WTC11 (cell line): ENCODE measurements at regions not wholly inside any gene's neighbourhood (a gene's known extent, or its start where the extent isn't known, plus 50 kb on each side); places are given as distances from the start of the nearest gene placed in this dataset.

Experiments
- ATF6 ChIP-seq: sonication (generic); formaldehyde crosslinking; IDR thresholded peaks from 2 replicates; pipeline ENCODE4 v1.8.1; 2023; ENCODE audit warnings: mild to moderate bottlenecking, missing genetic modification reagents
- CTCF ChIP-seq: fragments of 200-600 bp; IDR thresholded peaks from 2 replicates; pipeline ENCODE4 v1.8.0; 2022; ENCODE audit warnings: antibody characterized with exemption
- EMX1 ChIP-seq: fragments of 250-450 bp; sonication (Bioruptor Pico); IDR thresholded peaks from 2 replicates; pipeline ENCODE4 v1.8.0; 2021; ENCODE audit warnings: mild to moderate bottlenecking
- FOXK1 ChIP-seq: sonication (generic); formaldehyde crosslinking; IDR thresholded peaks from 2 replicates; pipeline ENCODE4 v1.8.0; 2022; ENCODE audit warnings: mild to moderate bottlenecking, moderate library complexity, missing genetic modification reagents
- GABPB1 ChIP-seq: sonication (generic); formaldehyde crosslinking; IDR thresholded peaks from 2 replicates; pipeline ENCODE4 v1.8.1; 2023; ENCODE audit warnings: mild to moderate bottlenecking, missing genetic modification reagents
- GTF2I ChIP-seq: fragments of 250-450 bp; sonication (Bioruptor Pico); conservative IDR thresholded peaks from 2 replicates; pipeline ENCODE4 v1.4.0; 2021; ENCODE audit warnings: mild to moderate bottlenecking
- NFE2L1 ChIP-seq: sonication (generic); formaldehyde crosslinking; IDR thresholded peaks from 2 replicates; pipeline ENCODE4 v1.8.1; 2023; ENCODE audit warnings: missing genetic modification reagents
- NFYB ChIP-seq: sonication (generic); formaldehyde crosslinking; conservative IDR thresholded peaks from 2 replicates; pipeline ENCODE4 v1.8.0; 2022; ENCODE audit warnings: low read depth, missing genetic modification reagents
- SMAD3 ChIP-seq: sonication (generic); formaldehyde crosslinking; IDR thresholded peaks from 2 replicates; pipeline ENCODE4 v1.8.0; 2022; ENCODE audit warnings: missing genetic modification reagents, mild to moderate bottlenecking, borderline replicate concordance
- SP1 ChIP-seq: sonication (generic); formaldehyde crosslinking; conservative IDR thresholded peaks from 2 replicates; pipeline ENCODE4 v1.8.1; 2022; ENCODE audit warnings: missing genetic modification reagents
- ZNF121 ChIP-seq: sonication (generic); formaldehyde crosslinking; IDR thresholded peaks from 2 replicates; pipeline ENCODE4 v1.8.0; 2023; ENCODE audit warnings: missing genetic modification reagents
- ZNF138 ChIP-seq: sonication (generic); formaldehyde crosslinking; conservative IDR thresholded peaks from 2 replicates; pipeline ENCODE4 v1.8.1; 2022; ENCODE audit warnings: mild to moderate bottlenecking, moderate library complexity, missing genetic modification reagents
- ZNF232 ChIP-seq: sonication (generic); formaldehyde crosslinking; IDR thresholded peaks from 2 replicates; pipeline ENCODE4 v1.8.0; 2022; ENCODE audit warnings: mild to moderate bottlenecking, missing genetic modification reagents
- ZNF423 ChIP-seq: fragments of 250-450 bp; sonication (Bioruptor Pico); IDR thresholded peaks from 2 replicates; pipeline ENCODE4 v2.1.2; 2022; ENCODE audit warnings: mild to moderate bottlenecking, moderate library complexity

GRCh38 chr2:200244111-200244510 lies 62.4 kb upstream of the SPATS2L start:
- TF ChIP-seq NFE2L1 (CRISPR knock-in tag) (no peak), ZNF121 (no peak), NFYB (CRISPR knock-in tag) (no peak), GABPB1 (CRISPR knock-in tag) (no peak), ATF6 (CRISPR knock-in tag) (no peak), SP1 (CRISPR knock-in tag) (no peak), GTF2I (CRISPR knock-in tag) (no peak), FOXK1 (CRISPR knock-in tag) (no peak), CTCF (no peak), ZNF138 (CRISPR knock-in tag) (no peak), ZNF423 (CRISPR knock-in tag) (no peak), ZNF232 (CRISPR knock-in tag) (no peak), SMAD3 (no peak), EMX1 (CRISPR knock-in tag) (no peak)
